ENCODE measurements at regions not wholly inside any gene's neighbourhood (a gene's known extent, or its start where the extent isn't known, plus 50 kb on each side); places are given as distances from the start of the nearest gene placed in this dataset.

- Histone ChIP-seq H3K27me3 (ENCODE audit: insufficient read depth) (no peaks in the 10 kb centered on the region), H3K4me2 (no peak overlapping the region), H4K20me1 (replicated peaks; ENCODE audit: insufficient read depth) (no peaks in the 10 kb centered on the region; the same call in 1 of the 2 replicates), H2AFZ (no peak overlapping the region), H3K36me3 (ENCODE audit: insufficient read depth) (no peaks in the 10 kb centered on the region), H3K4me3 (no peak overlapping the region), H3K9me2 (ENCODE audit: insufficient read depth) (peaks cover 9% of the 10 kb centered on the region; the same call in 1 of the 2 replicates), H3K27ac (ENCODE audit: low read depth) (no peak overlapping the region), H3K4me1 (ENCODE audit: insufficient read depth) (no peaks in the 10 kb centered on the region), H3K79me2 (replicated peaks; ENCODE audit: insufficient read depth) (no peaks in the 10 kb centered on the region), H3F3A (replicated peaks; ENCODE audit: low read depth) (no peaks in the 10 kb centered on the region)
- peaks cover 2% of the 10 kb centered on the region for H3K27me3 Mint-ChIP-seq (ENCODE audit: insufficient read depth, low read depth, poor library complexity)
- no peaks in the 10 kb centered on the region for H3K4me1 Mint-ChIP-seq
- H3K27ac Mint-ChIP-seq, result peak overlapping the region; percentile 44
- H3K4me3 Mint-ChIP-seq, result no peak overlapping the region
- peak; percentile 77 for DNase-seq (ENCODE audit: low spot score)
- ATAC-seq, result peak; percentile 87
- H3K9me3 Mint-ChIP-seq, result no peaks in the 10 kb centered on the region
- TF ChIP-seq POLR2AphosphoS5 (IDR thresholded peaks at IDR 0.05; ENCODE audit: low read depth), result no peak
- no peak for TF ChIP-seq ZNF331 (CRISPR knock-in tag; IDR thresholded peaks at IDR 0.05; ENCODE audit: low read depth)
- TF ChIP-seq CTCF (conservative IDR thresholded peaks at IDR 0.05; ENCODE audit: low read depth in 2 of 2), result peak; percentile 64 to 80
- no peak for TF ChIP-seq NANOG (IDR thresholded peaks at IDR 0.05; ENCODE audit: borderline replicate concordance)
- no peak for TF ChIP-seq CREB1 (CRISPR knock-in tag; IDR thresholded peaks at IDR 0.05; ENCODE audit: low read depth)
- no peak for TF ChIP-seq REST (IDR thresholded peaks at IDR 0.05; ENCODE audit: unreplicated experiment)
- H3K36me3 Mint-ChIP-seq (ENCODE audit: low read depth), result no peaks in the 10 kb centered on the region
Observed at GRCh38 chr10:62554632-62555199, 180.5 kb downstream of the ZNF365 start.

GRCh38 chr10:62559481-62560200 is 185.5 kb downstream of the ZNF365 start:
- Histone ChIP-seq H2AFZ (peak overlapping the region; percentile 85), H3K4me2 (no peak overlapping the region), H3F3A (replicated peaks; ENCODE audit: low read depth) (no peaks in the 10 kb centered on the region), H3K4me1 (ENCODE audit: insufficient read depth) (no peaks in the 10 kb centered on the region), H3K79me2 (replicated peaks; ENCODE audit: insufficient read depth) (no peaks in the 10 kb centered on the region), H3K27me3 (ENCODE audit: insufficient read depth) (no peaks in the 10 kb centered on the region), H3K4me3 (no peak overlapping the region), H3K9me2 (ENCODE audit: insufficient read depth) (peaks cover 9% of the 10 kb centered on the region; the same call in 1 of the 2 replicates), H4K20me1 (replicated peaks; ENCODE audit: insufficient read depth) (no peaks in the 10 kb centered on the region; the same call in 1 of the 2 replicates), H3K36me3 (ENCODE audit: insufficient read depth) (no peaks in the 10 kb centered on the region), H3K27ac (ENCODE audit: low read depth) (no peak overlapping the region)
- Mint-ChIP-seq H3K4me3 (no peak overlapping the region), H3K36me3 (ENCODE audit: low read depth) (no peaks in the 10 kb centered on the region), H3K27me3 (ENCODE audit: insufficient read depth, low read depth, poor library complexity) (peaks cover 2% of the 10 kb centered on the region), H3K27ac (no peak overlapping the region; the same call in 1 of the 2 replicates), H3K4me1 (peaks cover 8% of the 10 kb centered on the region; the same call in 2 of the 3 replicates), H3K9me3 (no peaks in the 10 kb centered on the region)
- DNase-seq (ENCODE audit: low spot score) (no peak), ATAC-seq (no peak)
- TF ChIP-seq STAT1 (IDR thresholded peaks at IDR 0.05; ENCODE audit: unreplicated experiment), result no peak
- TF ChIP-seq JUNB (IDR thresholded peaks at IDR 0.05; ENCODE audit: unreplicated experiment), result no peak
- no peak for TF ChIP-seq EZH2 (IDR thresholded peaks at IDR 0.05; ENCODE audit: low read depth, unreplicated experiment)
